ENCODE measurements at regions not wholly inside any gene's neighbourhood (a gene's known extent, or its start where the extent isn't known, plus 50 kb on each side); places are given as distances from the start of the nearest gene placed in this dataset.

GRCh38 chr1:57860325-57860724 lies 436.5 kb upstream of the DAB1 start:
- TF ChIP-seq NFIC (IDR thresholded peaks at IDR 0.05) = no peak
- TF ChIP-seq TAF1 (IDR thresholded peaks at IDR 0.05; ENCODE audit: low read depth) = no peak
- TF ChIP-seq TEAD4 (IDR thresholded peaks at IDR 0.05) = no peak
- TF ChIP-seq ZBTB7A (IDR thresholded peaks at IDR 0.05; ENCODE audit: low read depth) = no peak
- TF ChIP-seq MAX (IDR thresholded peaks at IDR 0.05) = no peak
- no peak for TF ChIP-seq CEBPB (IDR thresholded peaks at IDR 0.05)
- TF ChIP-seq RAD21 (IDR thresholded peaks at IDR 0.05; ENCODE audit: low read depth) = no peak
- no peak for TF ChIP-seq FOXM1 (IDR thresholded peaks at IDR 0.05; ENCODE audit: borderline replicate concordance, low read depth)
- TF ChIP-seq USF1 (IDR thresholded peaks at IDR 0.05) = no peak
- no peak for TF ChIP-seq YY1 (IDR thresholded peaks at IDR 0.05; ENCODE audit: low read depth)
- TF ChIP-seq CREB1 (IDR thresholded peaks at IDR 0.05; ENCODE audit: low read depth) = no peak
- no peak for TF ChIP-seq REST (IDR thresholded peaks at IDR 0.05; ENCODE audit: low read depth)
- no peak for TF ChIP-seq EP300 (IDR thresholded peaks at IDR 0.05; ENCODE audit: borderline replicate concordance)
- no peak for TF ChIP-seq TCF12 (IDR thresholded peaks at IDR 0.05; ENCODE audit: low read depth)
- no peak for TF ChIP-seq EGR1 (IDR thresholded peaks at IDR 0.05)

- TF ChIP-seq FOXM1 (IDR thresholded peaks at IDR 0.05; ENCODE audit: borderline replicate concordance, low read depth) = no peak
- TF ChIP-seq ZBTB7A (IDR thresholded peaks at IDR 0.05; ENCODE audit: low read depth) = no peak
- TF ChIP-seq TAF1 (IDR thresholded peaks at IDR 0.05; ENCODE audit: low read depth) = no peak
- no peak for TF ChIP-seq REST (IDR thresholded peaks at IDR 0.05; ENCODE audit: low read depth)
- no peak for TF ChIP-seq NFIC (IDR thresholded peaks at IDR 0.05)
- TF ChIP-seq RAD21 (IDR thresholded peaks at IDR 0.05; ENCODE audit: low read depth) = no peak
- no peak for TF ChIP-seq CREB1 (IDR thresholded peaks at IDR 0.05; ENCODE audit: low read depth)
- no peak for TF ChIP-seq MAX (IDR thresholded peaks at IDR 0.05)
- TF ChIP-seq CEBPB (IDR thresholded peaks at IDR 0.05) = no peak
- TF ChIP-seq TCF12 (IDR thresholded peaks at IDR 0.05; ENCODE audit: low read depth) = no peak
- no peak for TF ChIP-seq USF1 (IDR thresholded peaks at IDR 0.05)
- TF ChIP-seq EGR1 (IDR thresholded peaks at IDR 0.05) = no peak
- no peak for TF ChIP-seq YY1 (IDR thresholded peaks at IDR 0.05; ENCODE audit: low read depth)
- TF ChIP-seq TEAD4 (IDR thresholded peaks at IDR 0.05) = no peak
- no peak for TF ChIP-seq EP300 (IDR thresholded peaks at IDR 0.05; ENCODE audit: borderline replicate concordance)
Observed at GRCh38 chr1:57858740-57859139, 434.9 kb upstream of the DAB1 start.

GRCh38 chr1:57857809-57858208 lies 433.9 kb upstream of the DAB1 start:
- no peak for TF ChIP-seq YY1 (IDR thresholded peaks at IDR 0.05; ENCODE audit: low read depth)
- no peak for TF ChIP-seq TCF12 (IDR thresholded peaks at IDR 0.05; ENCODE audit: low read depth)

GRCh38 chr1:57854436-57854835 lies 430.6 kb upstream of the DAB1 start:
- no peak for TF ChIP-seq RAD21 (IDR thresholded peaks at IDR 0.05; ENCODE audit: low read depth)
- TF ChIP-seq CREB1 (IDR thresholded peaks at IDR 0.05; ENCODE audit: low read depth) = no peak
- TF ChIP-seq EP300 (IDR thresholded peaks at IDR 0.05; ENCODE audit: borderline replicate concordance) = no peak
- TF ChIP-seq USF1 (IDR thresholded peaks at IDR 0.05) = no peak
- TF ChIP-seq CEBPB (IDR thresholded peaks at IDR 0.05) = no peak
- no peak for TF ChIP-seq EGR1 (IDR thresholded peaks at IDR 0.05)
- no peak for TF ChIP-seq NFIC (IDR thresholded peaks at IDR 0.05)
- no peak for TF ChIP-seq MAX (IDR thresholded peaks at IDR 0.05)
- no peak for TF ChIP-seq TEAD4 (IDR thresholded peaks at IDR 0.05)
- TF ChIP-seq REST (IDR thresholded peaks at IDR 0.05; ENCODE audit: low read depth) = no peak
- no peak for TF ChIP-seq FOXM1 (IDR thresholded peaks at IDR 0.05; ENCODE audit: borderline replicate concordance, low read depth)
- no peak for TF ChIP-seq YY1 (IDR thresholded peaks at IDR 0.05; ENCODE audit: low read depth)
- no peak for TF ChIP-seq ZBTB7A (IDR thresholded peaks at IDR 0.05; ENCODE audit: low read depth)

All from Ishikawa (cell line).